HG02759 (cell line): ENCODE measurements at regions not wholly inside any gene's neighbourhood (a gene's known extent, or its start where the extent isn't known, plus 50 kb on each side); places are given as distances from the start of the nearest gene placed in this dataset.

Source experiments
- ATAC-seq: cut with Tn5 transposase; IDR thresholded peaks from one replicate; pipeline ENCODE4 v1.9.1; 2021; ENCODE audit warnings: mild to moderate bottlenecking, moderate library complexity; ENCODE audit not compliant: unreplicated experiment

GRCh38 chr21:27646056-27646455 lies 679.2 kb upstream of the ADAMTS5 start:
- ATAC-seq: no peak

GRCh38 chr21:27645285-27645684 lies 678.4 kb upstream of the ADAMTS5 start:
- ATAC-seq: no peak

GRCh38 chr21:27643326-27643725 lies 676.4 kb upstream of the ADAMTS5 start:
- ATAC-seq: no peak

GRCh38 chr21:27639286-27639685 lies 672.4 kb upstream of the ADAMTS5 start:
- ATAC-seq: no peak

GRCh38 chr21:27636656-27637055 lies 669.8 kb upstream of the ADAMTS5 start:
- ATAC-seq: no peak

- no peak for ATAC-seq
Observed at GRCh38 chr21:27633631-27634030, 666.7 kb upstream of the ADAMTS5 start.

- no peak for ATAC-seq
Observed at GRCh38 chr21:27631471-27631870, 664.6 kb upstream of the ADAMTS5 start.

GRCh38 chr21:27622631-27623030 lies 655.7 kb upstream of the ADAMTS5 start:
- no peak for ATAC-seq

- ATAC-seq: no peak
Observed at GRCh38 chr21:27614231-27614630, 647.3 kb upstream of the ADAMTS5 start.

GRCh38 chr21:27606422-27606821 lies 639.5 kb upstream of the ADAMTS5 start:
- ATAC-seq: no peak

- no peak for ATAC-seq
Observed at GRCh38 chr21:27596196-27596595, 629.3 kb upstream of the ADAMTS5 start.

- ATAC-seq: no peak
Observed at GRCh38 chr21:27595716-27596115, 628.8 kb upstream of the ADAMTS5 start.

- ATAC-seq: no peak
Observed at GRCh38 chr21:27590271-27590670, 623.4 kb upstream of the ADAMTS5 start.

- no peak for ATAC-seq
Observed at GRCh38 chr21:27589781-27590180, 622.9 kb upstream of the ADAMTS5 start.

GRCh38 chr21:27586986-27587385 lies 620.1 kb upstream of the ADAMTS5 start:
- no peak for ATAC-seq

- ATAC-seq: no peak
Observed at GRCh38 chr21:27586326-27586725, 619.4 kb upstream of the ADAMTS5 start.

GRCh38 chr21:27584256-27584655 lies 617.4 kb upstream of the ADAMTS5 start:
- no peak for ATAC-seq

- no peak for ATAC-seq
Observed at GRCh38 chr21:27582948-27583430, 616.1 kb upstream of the ADAMTS5 start.

- ATAC-seq: no peak
Observed at GRCh38 chr21:27582246-27582947, 615.5 kb upstream of the ADAMTS5 start.

- ATAC-seq: no peak
Observed at GRCh38 chr21:27581168-27581567, 614.3 kb upstream of the ADAMTS5 start.

- no peak for ATAC-seq
Observed at GRCh38 chr21:27580276-27580675, 613.4 kb upstream of the ADAMTS5 start.

GRCh38 chr21:27578741-27579265 lies 611.9 kb upstream of the ADAMTS5 start:
- ATAC-seq: no peak

GRCh38 chr21:27572696-27573095 lies 605.8 kb upstream of the ADAMTS5 start:
- no peak for ATAC-seq
